GM21390 (cell line): ENCODE measurements at regions not wholly inside any gene's neighbourhood (a gene's known extent, or its start where the extent isn't known, plus 50 kb on each side); places are given as distances from the start of the nearest gene placed in this dataset.
"Not testable (repeated sequence)": the region's sequence is repeated elsewhere in the genome, so short reads cannot be mapped to it uniquely, and the experiment has no call there.

Experiments used
- ATAC-seq: cut with Tn5 transposase; IDR thresholded peaks from one replicate; pipeline ENCODE4 v1.9.1; 2021; ENCODE audit not compliant: unreplicated experiment

GRCh38 chr3:75434276-75434912, 229.7 kb upstream of the FRG2C start:
- ATAC-seq: not testable (repeated sequence)

GRCh38 chr3:75434913-75435793, 229.0 kb upstream of the FRG2C start:
- peak; percentile 99 for ATAC-seq

- not testable (repeated sequence) for ATAC-seq
These were observed 228.2 kb upstream of the FRG2C start for GRCh38 chr3:75435794-75436400.

GRCh38 chr3:75440986-75441385, 223.1 kb upstream of the FRG2C start:
- not testable (repeated sequence) for ATAC-seq

GRCh38 chr3:75444634-75445033, 219.5 kb upstream of the FRG2C start:
- ATAC-seq: not testable (repeated sequence)

- ATAC-seq: not testable (repeated sequence)
These were observed 218.9 kb upstream of the FRG2C start for GRCh38 chr3:75445234-75445633.

GRCh38 chr3:75446948-75447347, 217.2 kb upstream of the FRG2C start:
- not testable (repeated sequence) for ATAC-seq

- ATAC-seq: not testable (repeated sequence)
These were observed 210.8 kb upstream of the FRG2C start for GRCh38 chr3:75453328-75453727.

- not testable (repeated sequence) for ATAC-seq
These were observed 210.3 kb upstream of the FRG2C start for GRCh38 chr3:75453839-75454238.

GRCh38 chr3:75474530-75474929, 189.6 kb upstream of the FRG2C start:
- not testable (repeated sequence) for ATAC-seq

- ATAC-seq: not testable (repeated sequence)
These were observed 167.5 kb upstream of the FRG2C start for GRCh38 chr3:75496600-75496999.

- not testable (repeated sequence) for ATAC-seq
These were observed 163.8 kb upstream of the FRG2C start for GRCh38 chr3:75500357-75500756.

GRCh38 chr3:75502171-75502570, 162.0 kb upstream of the FRG2C start:
- not testable (repeated sequence) for ATAC-seq

GRCh38 chr3:75502769-75503756, 161.1 kb upstream of the FRG2C start:
- not testable (repeated sequence) for ATAC-seq

GRCh38 chr3:75506603-75507002, 157.5 kb upstream of the FRG2C start:
- no peak for ATAC-seq

GRCh38 chr3:75507956-75508355, 156.2 kb upstream of the FRG2C start:
- ATAC-seq: not testable (repeated sequence)

- ATAC-seq: not testable (repeated sequence)
These were observed 136.5 kb upstream of the FRG2C start for GRCh38 chr3:75527657-75528056.

GRCh38 chr3:75552095-75552494, 112.0 kb upstream of the FRG2C start:
- not testable (repeated sequence) for ATAC-seq

- not testable (repeated sequence) for ATAC-seq
These were observed 99.7 kb upstream of the FRG2C start for GRCh38 chr3:75564427-75564826.

- ATAC-seq: not testable (repeated sequence)
These were observed 91.8 kb upstream of the FRG2C start for GRCh38 chr3:75572303-75572702.
